ENCODE measurements at regions not wholly inside any gene's neighbourhood (a gene's known extent, or its start where the extent isn't known, plus 50 kb on each side); places are given as distances from the start of the nearest gene placed in this dataset.
"Not testable (repeated sequence)": the region's sequence is repeated elsewhere in the genome, so short reads cannot be mapped to it uniquely, and the experiment has no call there.

DNA sequence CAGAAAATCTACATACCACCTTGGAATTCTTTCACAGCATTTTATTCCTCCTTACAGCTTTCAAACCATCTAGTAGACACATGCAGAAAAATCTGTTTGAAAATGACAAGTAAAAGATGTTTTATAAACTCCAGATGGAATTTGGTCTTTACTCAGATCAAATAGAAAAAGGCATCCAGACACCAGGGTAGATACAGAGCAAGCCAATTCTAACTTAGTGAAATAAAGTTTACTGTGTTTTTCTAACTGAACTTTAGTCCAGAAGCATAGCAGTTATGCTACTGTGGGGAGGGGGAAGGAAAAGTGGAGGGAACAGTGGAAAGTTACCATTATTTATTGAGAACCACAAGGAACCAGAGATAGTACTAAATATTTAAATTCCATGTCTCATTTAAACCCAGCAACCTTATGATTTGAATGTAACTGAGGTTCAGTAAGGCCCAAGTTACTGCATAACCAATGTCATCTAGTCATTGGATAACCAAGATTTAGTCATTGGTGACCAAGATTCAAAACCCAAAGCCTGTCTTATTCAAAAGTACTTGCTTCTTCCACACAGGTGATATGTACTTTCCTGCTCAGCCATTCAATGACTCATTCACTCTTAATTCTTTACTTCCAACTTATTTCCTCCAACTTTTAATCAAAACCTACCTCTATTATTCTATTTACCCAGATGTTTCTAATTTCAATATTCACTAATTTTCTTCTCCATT lies 57.7 kb downstream of the RAD51AP2 start:
- intact Hi-C loops (cut with DNase I; ENCODE audit: low total_unique reads): no loop called here
- Histone ChIP-seq H3K9me3 (no peaks in the 10 kb centered on the region), H3K27ac (no peak overlapping the region), H3K27me3 (no peaks in the 10 kb centered on the region), H3K4me3 (no peak overlapping the region), H3K36me3 (no peaks in the 10 kb centered on the region), H3K4me1 (no peaks in the 10 kb centered on the region)
- TF ChIP-seq POLR2AphosphoS5 (IDR thresholded peaks at IDR 0.05): no peak
- TF ChIP-seq POLR2A (IDR thresholded peaks at IDR 0.05): no peak
- TF ChIP-seq, protein P1, sequence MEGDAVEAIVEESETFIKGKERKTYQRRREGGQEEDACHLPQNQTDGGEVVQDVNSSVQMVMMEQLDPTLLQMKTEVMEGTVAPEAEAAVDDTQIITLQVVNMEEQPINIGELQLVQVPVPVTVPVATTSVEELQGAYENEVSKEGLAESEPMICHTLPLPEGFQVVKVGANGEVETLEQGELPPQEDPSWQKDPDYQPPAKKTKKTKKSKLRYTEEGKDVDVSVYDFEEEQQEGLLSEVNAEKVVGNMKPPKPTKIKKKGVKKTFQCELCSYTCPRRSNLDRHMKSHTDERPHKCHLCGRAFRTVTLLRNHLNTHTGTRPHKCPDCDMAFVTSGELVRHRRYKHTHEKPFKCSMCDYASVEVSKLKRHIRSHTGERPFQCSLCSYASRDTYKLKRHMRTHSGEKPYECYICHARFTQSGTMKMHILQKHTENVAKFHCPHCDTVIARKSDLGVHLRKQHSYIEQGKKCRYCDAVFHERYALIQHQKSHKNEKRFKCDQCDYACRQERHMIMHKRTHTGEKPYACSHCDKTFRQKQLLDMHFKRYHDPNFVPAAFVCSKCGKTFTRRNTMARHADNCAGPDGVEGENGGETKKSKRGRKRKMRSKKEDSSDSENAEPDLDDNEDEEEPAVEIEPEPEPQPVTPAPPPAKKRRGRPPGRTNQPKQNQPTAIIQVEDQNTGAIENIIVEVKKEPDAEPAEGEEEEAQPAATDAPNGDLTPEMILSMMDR (IDR thresholded peaks at IDR 0.05): no peak
- no peak for DNase-seq (ENCODE audit: low spot score in 2 of 2)

DNA sequence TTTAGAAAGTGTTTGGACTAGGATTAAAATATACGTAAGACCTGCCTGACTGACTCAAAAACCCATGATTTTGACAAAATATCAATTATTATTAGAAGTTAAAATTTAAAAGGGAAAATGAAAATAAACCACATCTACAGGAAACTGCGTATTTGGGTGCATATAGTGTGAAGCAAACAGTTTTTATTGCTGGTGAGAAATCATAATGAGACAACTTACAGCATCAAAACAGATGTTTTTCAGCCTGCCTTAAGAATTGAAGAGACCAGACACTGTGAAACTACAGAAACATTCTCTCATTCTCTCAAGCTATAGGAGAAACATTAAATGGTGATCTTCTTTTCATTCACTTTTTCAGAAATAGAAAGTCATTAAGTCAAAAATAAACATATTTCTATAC lies 62.9 kb downstream of the RAD51AP2 start:
- no peak overlapping the region for H3K4me3 ChIP-seq
- no peaks in the 10 kb centered on the region for H3K36me3 ChIP-seq
- intact Hi-C loops (cut with DNase I; ENCODE audit: low total_unique reads): no loop called here
- no peaks in the 10 kb centered on the region for H3K4me1 ChIP-seq
- no peak overlapping the region for H3K27ac ChIP-seq
- no peak for DNase-seq (ENCODE audit: low spot score in 2 of 2)
- no peaks in the 10 kb centered on the region for H3K27me3 ChIP-seq
- no peak for TF ChIP-seq POLR2A (IDR thresholded peaks at IDR 0.05)
- no peak for TF ChIP-seq POLR2AphosphoS5 (IDR thresholded peaks at IDR 0.05)
- H3K9me3 ChIP-seq: no peaks in the 10 kb centered on the region

DNA sequence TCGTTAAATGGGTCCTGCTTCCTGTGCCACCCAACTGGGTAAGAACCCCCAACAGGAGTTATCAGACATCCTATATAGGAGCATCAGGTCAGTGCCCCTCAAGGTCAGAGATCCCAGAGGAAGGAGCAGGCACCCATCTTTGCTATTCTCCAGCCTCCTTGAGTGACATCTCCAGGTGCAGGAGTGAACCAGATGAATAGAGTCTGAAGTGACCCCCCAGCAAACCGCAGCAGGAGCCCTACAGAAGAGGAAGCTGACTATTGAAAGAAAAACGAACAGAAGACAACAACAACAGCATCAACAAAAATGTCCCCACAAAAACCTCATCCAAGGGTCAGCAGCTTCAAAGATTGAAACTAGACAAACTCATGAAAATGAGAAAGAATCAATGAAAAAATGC lies 72.0 kb downstream of the RAD51AP2 start:
- intact Hi-C loops (cut with DNase I; ENCODE audit: low total_unique reads): not testable (repeated sequence)

DNA sequence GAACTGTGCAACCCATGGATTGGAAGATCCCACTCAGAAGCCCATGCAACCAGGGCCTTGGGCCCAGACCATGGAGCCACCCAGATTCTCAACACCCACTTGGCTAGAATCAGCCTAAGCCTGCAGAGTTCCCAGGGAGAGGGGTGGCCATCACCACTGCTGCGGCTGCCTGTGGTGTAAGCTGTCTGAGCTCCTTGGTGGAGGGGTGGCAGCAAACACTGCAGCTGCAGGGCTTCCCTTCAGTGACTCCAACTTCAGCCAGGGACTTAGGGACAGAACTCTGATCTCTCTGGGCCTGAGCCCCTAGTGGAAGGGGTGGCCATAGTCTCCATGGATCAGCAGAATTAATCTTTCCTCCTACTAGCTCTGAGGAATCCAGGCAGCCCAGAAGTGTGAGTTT lies 72.5 kb downstream of the RAD51AP2 start:
- no peak for DNase-seq (ENCODE audit: low spot score in 2 of 2)
- no peak overlapping the region for H3K27ac ChIP-seq
- intact Hi-C loops (cut with DNase I; ENCODE audit: low total_unique reads): no loop called here

More for the DNA sequence above, 72.0 kb downstream of the RAD51AP2 start:
- not testable (repeated sequence) for H3K36me3 ChIP-seq; H3K27me3 ChIP-seq; DNase-seq (ENCODE audit: low spot score in 2 of 2); H3K27ac ChIP-seq; H3K4me3 ChIP-seq; H3K4me1 ChIP-seq
- peaks cover 0 to 12% of the 10 kb centered on the region in 2 donors for H3K9me3 ChIP-seq

DNA sequence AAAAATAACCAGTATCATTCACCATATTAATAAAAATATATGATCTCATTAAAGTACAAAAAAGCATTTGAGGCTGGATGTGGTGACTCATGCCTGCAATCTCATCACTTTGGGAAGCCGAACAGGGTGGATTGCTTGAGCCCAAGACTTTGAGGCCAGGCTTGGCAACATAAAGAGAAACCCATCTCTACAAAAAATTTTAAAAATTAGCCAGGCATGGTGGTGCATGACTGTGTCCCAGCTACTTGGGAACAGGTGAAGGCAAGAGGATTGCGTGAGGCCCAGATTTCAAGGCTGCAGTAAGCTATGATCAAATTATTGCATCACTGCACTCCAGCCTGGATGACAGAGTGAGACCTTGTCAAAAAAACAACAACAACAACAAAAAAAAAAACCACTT lies 75.9 kb downstream of the RAD51AP2 start:
- Histone ChIP-seq H3K4me3 (no peak overlapping the region), H3K9me3 (no peaks in the 10 kb centered on the region), H3K4me1 (no peaks in the 10 kb centered on the region), H3K27ac (no peak overlapping the region), H3K27me3 (no peaks in the 10 kb centered on the region), H3K36me3 (no peaks in the 10 kb centered on the region)
- TF ChIP-seq POLR2A (IDR thresholded peaks at IDR 0.05): no peak
- TF ChIP-seq POLR2AphosphoS5 (IDR thresholded peaks at IDR 0.05): no peak
- TF ChIP-seq, protein P1 (IDR thresholded peaks at IDR 0.05): no peak
- intact Hi-C loops (cut with DNase I; ENCODE audit: low total_unique reads): no loop called here
- no peak for DNase-seq (ENCODE audit: low spot score in 2 of 2)

More for the DNA sequence above, 72.5 kb downstream of the RAD51AP2 start:
- Histone ChIP-seq H3K27me3 (no peaks in the 10 kb centered on the region), H3K4me1 (no peaks in the 10 kb centered on the region), H3K4me3 (no peak overlapping the region), H3K9me3 (peaks cover 0 to 12% of the 10 kb centered on the region in 2 donors), H3K36me3 (no peaks in the 10 kb centered on the region)
- TF ChIP-seq POLR2A (IDR thresholded peaks at IDR 0.05): no peak
- TF ChIP-seq POLR2AphosphoS5 (IDR thresholded peaks at IDR 0.05): no peak
- TF ChIP-seq, protein P1 (IDR thresholded peaks at IDR 0.05): no peak

DNA sequence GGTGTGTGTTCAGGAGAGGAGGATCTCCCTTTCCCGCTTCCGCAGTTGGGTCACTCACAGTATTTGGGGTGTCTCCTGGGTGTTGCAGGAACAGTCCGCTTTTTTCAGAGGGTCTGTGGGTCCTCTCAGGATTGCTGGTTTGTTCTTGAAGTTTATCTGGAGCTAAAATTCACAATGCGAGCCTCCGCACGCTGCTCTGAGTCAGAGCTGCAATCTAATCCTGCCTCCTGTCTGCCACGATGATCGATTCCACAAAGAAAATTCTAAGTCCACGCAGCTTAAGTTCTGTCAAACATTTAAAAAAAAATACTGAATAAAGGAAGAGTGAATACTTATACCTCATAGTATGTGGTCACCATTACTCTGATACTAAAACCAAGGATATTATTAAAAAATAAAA lies 76.5 kb downstream of the RAD51AP2 start:
- H3K36me3 ChIP-seq: no peaks in the 10 kb centered on the region
- intact Hi-C loops (cut with DNase I; ENCODE audit: low total_unique reads): no loop called here
- H3K27ac ChIP-seq: no peak overlapping the region
- no peak overlapping the region for H3K4me3 ChIP-seq
- DNase-seq (ENCODE audit: low spot score in 2 of 2): no peak
- no peak for TF ChIP-seq POLR2AphosphoS5 (IDR thresholded peaks at IDR 0.05)
- TF ChIP-seq, protein P1 (IDR thresholded peaks at IDR 0.05): no peak
- no peak for TF ChIP-seq POLR2A (IDR thresholded peaks at IDR 0.05)
- H3K4me1 ChIP-seq: no peaks in the 10 kb centered on the region
- H3K27me3 ChIP-seq: no peaks in the 10 kb centered on the region
- no peaks in the 10 kb centered on the region for H3K9me3 ChIP-seq
